ENCODE measurements at regions not wholly inside any gene's neighbourhood (a gene's known extent, or its start where the extent isn't known, plus 50 kb on each side); places are given as distances from the start of the nearest gene placed in this dataset.
A peak's percentile ranks its signal among the peaks of the same experiment; 100 is the strongest.
"Not testable (repeated sequence)": the region's sequence is repeated elsewhere in the genome, so short reads cannot be mapped to it uniquely, and the experiment has no call there.

DNA sequence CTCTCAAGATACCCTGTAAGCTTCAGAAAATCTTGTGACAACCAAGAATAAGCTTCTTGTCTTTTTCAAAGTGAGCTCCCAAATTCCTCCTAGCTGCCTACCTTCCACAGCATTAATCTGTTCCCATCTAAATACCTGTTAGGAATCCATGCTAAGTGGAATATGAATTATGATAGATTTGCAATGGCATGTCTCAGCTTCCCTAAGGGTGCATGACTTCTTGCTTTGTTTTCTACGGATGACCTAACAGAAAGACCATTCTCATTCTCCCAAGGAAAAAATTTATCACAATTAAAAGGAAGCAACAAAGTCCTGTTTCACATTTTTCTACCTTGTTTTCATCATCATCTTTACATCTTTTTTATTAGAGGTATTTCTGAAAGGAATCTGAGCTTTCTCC is 532.7 kb downstream of the GRXCR1 start:
- no peak for DNase-seq (ENCODE audit: low read depth in 2 of 2)

DNA sequence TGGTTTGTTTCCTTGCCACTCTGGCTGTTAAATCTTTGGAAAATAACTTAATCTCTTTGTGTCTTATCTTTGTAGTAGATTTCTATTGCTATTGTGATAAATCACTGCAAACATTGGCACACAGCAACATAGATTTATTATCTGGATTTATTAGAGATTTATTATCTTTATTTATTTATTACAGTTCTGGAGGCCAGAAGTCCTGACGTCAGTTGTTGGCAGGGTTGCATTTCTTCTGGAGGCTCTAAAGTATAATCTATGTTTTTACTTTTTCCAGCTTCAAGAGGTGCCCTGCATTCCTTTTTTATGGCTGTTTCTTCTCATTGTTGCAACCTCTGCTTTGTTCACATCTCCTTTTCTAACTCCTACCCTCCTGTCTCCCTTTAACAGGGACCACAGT is 542.8 kb downstream of the GRXCR1 start:
- no peak for DNase-seq (ENCODE audit: low read depth in 2 of 2)

DNA sequence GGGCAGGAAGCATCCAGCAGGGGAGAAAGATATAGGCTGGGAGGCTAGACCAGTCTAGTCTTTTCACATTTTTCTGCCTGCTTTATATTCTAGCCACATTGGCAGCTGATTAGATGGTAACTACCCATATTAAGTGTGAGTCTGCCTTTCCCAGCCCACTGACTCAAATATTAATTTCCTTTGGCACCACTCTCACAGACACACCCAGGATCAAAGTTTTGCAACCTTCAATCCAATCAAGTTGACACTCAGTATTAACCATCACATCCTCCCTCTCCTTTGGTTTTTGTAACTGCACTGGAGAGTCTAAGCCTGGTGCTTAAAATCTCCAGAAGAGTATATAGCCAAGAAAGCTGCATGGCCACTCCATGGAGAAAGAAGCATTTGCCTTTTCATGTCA is 560.4 kb downstream of the GRXCR1 start:
- DNase-seq (ENCODE audit: low read depth in 2 of 2) = no peak

DNA sequence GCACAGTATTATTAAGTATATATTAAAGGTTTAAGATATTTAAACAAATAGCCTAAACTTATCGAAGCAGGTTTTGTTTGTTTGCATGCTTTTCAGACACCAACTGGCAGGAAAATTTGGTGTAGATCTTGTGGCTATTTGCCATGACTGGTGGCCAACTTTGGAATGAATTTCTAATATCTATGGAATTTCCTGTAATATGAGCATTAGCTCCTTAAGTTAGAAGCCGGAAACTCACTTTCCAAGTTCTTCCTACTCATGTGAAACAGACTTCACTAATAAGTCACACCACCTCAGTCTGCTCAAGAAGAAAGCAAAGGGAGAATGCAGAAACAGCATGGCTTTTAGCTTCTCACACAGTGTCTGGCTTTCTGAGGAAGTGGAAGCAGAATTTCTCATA is 563.9 kb downstream of the GRXCR1 start:
- DNase-seq (ENCODE audit: low read depth in 2 of 2) = peak in 1 of 2 donors; percentile 90

DNA sequence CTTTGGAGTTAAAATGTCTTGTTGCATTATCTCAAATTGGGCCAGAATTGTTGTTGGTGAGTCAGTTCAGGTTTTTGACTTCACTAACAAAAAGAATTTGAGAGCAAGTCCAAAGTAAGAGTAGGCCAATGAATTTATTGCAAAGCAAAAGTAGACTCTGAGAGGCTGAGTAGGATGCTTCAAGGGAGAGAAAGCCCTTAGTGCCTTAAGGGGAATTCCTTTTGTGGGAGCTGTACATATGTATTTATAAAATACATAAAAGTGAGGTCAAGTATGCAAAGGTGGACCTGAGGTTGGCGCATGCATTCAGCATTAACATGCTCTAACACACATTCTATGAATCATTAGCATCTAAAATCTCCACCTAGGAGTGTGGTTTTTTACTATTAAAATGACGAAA is 565.4 kb downstream of the GRXCR1 start:
- DNase-seq (ENCODE audit: low read depth in 2 of 2) = no peak

DNA sequence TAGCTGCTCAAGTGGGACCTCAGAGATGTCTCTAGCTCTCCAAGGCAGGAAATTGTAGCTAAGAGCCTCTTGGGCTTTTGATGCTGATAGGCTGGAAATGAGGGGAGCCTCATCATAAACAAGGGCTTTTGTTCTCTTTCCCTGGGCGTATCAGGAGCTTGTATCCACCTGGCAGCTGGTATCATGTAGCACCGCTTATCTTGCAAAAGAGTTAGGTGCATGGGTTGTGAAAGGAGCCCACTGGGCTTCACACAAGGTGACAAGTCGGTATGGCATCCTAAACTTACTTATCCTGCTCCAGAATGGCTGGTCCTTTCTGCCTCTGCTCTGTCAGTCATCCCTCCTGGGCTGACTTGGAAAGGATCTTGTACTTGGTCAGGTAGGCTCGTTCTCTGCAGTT is 565.8 kb downstream of the GRXCR1 start:
- no peak for DNase-seq (ENCODE audit: low read depth in 2 of 2)

DNA sequence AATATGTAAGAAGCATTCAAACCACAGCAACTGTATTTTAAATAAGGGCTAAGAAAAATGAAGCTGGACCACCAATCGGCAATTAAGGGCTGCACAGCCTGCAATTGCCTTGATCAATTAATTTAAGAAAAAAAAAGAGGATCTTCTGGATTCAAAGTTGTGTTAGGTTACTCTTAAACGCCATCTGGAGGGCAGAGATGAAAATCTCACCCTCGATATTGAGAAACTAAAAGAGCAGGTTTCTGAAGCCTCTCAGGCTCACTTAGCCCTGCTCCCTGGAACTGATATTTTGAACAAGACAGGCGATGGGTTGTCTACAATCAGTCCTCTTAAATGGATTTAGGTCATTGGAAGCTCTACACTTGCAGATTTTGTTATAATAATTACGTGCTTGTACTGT is 579.4 kb downstream of the GRXCR1 start:
- no peak for DNase-seq (ENCODE audit: low read depth in 2 of 2)

DNA sequence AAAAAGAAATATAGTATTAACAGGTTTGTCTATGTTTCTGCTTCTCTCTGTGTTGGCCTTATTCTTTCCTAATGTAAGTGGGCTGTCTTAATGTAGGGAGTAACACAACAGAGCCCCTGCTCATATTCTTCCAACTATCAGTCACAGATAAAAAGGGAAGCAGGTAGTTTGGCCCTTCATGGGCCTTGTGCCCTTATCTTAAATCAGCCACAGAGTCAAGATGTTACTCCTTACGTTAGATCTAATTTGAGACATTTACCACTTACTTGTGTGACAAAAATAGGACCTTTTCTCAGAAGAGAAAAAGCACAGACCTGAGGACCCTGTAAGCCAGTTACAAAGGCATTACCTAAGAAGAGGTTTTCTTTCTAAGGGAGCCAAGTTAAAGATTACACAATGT is 589.0 kb downstream of the GRXCR1 start:
- DNase-seq (ENCODE audit: low read depth in 2 of 2) = no peak

DNA sequence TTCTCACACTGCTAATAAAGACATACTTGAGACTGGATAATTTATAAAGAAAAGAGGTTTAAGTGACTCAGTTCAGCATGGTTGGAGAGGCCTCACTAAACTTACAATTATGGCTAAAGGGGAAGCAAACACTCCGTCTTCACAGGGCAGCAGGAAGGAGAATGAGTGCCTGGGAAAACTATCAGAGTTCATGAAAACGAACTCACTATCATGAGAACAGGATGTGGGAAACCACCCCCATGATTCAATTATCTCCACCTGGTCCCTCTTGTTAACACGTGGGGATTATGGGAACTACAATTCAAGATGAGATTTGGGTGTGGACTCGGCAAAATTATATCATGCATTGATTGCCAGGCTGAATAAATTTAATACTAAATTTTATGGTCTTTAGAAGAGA is 592.7 kb downstream of the GRXCR1 start:
- DNase-seq (ENCODE audit: low read depth in 2 of 2) = no peak

DNA sequence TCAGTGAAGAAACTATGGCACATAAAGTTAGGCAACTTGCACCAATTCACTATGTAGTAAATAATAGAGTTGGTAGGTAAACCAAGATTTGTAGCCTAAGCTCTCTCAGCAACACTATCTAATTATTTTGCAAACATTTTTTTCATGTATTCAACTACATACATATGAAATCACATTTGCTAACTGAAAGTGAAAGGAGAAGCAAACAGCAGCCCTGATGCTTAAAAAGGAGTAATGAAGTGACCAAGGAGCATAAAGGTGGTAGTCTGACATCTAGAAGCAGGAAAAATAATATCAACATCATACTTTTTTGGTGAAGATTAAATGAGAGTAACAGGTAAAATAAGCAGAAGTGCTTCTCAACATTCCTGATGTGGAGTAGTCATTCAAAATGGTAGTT is 603.7 kb downstream of the GRXCR1 start:
- peak in 1 of 2 donors; percentile 11 for DNase-seq (ENCODE audit: low read depth in 2 of 2)

DNA sequence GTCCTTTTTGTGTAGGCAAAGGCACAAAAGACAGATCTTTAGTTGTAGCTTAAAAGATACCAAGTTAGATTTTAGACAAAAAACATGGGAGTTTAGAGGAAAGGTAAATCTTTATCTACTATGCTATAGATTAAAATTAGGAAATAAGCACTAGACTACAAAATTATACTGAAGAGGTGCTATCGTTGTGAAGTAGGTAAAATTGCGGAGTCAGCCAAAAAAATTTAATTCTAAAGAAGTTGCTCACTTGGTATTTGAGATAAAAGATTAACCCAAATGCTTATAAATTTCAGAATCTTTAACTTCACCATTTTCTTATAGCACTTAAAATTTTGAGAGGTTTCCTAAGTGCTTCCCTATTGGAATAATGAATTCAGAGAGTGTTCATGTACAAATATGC is 604.1 kb downstream of the GRXCR1 start:
- no peak for DNase-seq (ENCODE audit: low read depth in 2 of 2)

DNA sequence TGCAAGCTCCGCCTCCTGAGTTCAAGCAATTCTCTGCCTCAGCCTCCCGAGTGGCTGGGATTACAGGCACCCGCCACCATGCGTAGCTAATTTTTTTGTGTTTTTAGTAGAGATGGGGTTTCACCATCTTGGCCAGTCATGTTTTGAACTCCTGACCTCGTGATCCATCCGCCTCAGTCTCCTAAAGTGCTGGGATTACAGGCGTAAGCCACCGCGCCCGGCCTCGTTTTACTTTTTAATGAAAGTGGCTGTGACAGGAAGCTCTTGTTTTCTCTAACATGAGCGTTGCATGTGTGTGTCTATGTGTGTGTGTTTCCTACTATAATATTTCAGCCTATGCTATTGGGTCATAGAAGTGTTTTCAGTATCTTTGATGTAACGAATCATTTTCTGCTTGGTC is 613.3 kb downstream of the GRXCR1 start:
- not testable (repeated sequence) for DNase-seq (ENCODE audit: low read depth in 2 of 2)

DNA sequence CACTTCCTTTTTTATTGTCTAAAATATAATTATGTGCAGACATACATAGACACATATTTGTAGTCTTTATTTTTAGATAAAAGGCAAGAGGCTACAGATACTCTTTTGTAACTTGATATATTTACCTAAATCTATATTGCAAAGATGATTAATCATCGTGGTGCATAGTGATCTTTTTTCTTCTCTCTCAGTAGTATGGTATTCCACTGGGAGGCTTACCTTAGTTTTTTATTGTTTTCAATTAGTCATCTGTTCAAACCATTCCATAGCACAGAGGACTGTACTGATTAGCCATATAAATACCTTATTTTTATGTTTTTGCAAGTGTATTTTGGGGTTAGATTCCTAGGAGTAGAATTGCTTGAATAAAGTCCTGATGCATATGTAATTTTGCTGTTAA is 619.7 kb downstream of the GRXCR1 start:
- no peak for DNase-seq (ENCODE audit: low read depth in 2 of 2)

DNA sequence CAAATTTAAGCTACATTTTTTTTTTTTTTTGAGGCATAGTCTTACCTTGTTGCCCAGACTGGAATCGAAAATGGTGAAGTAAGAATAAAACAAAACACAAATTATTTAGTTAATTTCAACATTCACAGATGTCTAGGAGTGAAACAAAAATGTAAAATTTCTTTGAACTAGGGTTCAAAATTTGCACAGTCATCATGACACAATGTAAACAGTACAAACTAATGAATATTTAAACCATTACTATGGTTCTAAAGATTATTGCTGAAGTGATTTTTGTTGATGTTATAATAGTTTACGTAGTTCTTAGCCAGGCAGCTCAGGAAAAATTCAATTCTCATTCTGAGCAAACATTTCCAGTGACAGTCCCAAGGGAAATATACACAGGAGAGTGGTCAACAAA is 633.1 kb downstream of the GRXCR1 start:
- no peak for DNase-seq (ENCODE audit: low read depth in 2 of 2)

DNA sequence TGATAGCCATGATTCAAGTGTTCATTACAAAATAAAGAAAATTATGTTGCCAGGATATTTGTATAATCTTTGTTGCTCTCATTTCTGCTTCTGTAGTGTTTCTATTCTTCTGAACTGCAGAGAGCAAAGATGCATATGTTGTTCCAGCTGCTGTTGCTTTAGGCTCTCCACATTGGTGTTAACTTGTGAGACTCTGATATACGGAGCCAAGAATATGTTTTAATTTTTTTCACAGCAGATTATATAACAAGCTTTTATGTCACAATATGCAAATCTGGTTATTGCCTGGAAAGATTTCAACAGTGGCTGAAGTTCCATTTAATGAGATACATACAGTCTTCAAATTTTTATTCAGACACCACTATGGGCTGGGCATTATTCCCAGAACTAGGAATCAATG is 655.0 kb downstream of the GRXCR1 start:
- no peak for DNase-seq (ENCODE audit: low read depth in 2 of 2)

DNA sequence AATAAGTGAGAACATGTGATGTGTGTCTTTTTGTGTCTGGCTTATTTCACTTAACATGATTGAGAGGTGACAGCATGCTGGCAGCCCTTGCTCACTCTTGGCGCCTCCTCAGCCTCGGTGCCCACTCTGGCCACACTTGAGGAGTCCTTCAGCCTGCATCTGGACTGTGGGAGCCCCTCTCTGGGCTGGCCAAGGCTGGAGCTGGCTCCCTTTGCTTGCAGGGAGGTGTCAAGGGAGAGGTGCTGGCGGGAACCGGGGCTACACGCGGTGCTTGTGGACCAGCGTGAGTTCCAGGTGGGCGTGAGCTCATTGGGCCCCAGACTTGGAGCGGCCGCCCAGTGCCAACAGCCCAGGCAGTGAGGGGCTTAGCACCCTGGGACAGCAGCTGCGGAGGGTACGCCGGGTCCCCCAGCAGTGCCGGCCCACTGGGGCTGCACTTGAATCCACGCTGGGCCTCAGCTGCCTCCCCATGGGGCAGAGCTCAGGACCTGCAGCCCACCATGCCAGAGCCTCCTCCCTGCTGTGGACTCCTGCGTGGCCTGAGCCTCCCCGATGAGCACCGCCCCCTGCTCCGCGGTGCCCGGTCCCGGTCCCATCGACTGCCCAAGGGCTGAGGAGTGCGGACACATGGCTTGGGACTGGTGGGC is 658.6 kb downstream of the GRXCR1 start:
- DNase-seq (ENCODE audit: low read depth in 2 of 2) = no peak

DNA sequence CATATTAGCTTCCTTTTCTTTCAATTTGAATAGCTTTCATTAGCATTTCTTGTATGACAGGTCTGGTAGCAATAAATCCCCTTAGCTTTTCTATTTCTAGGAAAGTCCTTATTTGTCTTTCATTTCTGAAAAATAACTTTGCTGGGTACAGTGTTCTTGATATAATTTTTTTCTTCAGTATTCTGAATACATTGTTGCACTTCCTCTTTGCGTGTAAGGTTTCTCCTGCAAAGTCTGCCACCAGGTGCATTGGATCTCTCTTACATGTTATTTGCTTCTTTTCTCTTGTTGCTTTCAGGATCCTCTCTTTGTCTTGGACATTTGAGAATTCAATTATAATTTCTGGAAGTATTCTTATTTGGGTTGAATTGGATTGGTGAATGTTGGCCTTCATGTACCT is 663.7 kb downstream of the GRXCR1 start:
- DNase-seq (ENCODE audit: low read depth in 2 of 2) = no peak

DNA sequence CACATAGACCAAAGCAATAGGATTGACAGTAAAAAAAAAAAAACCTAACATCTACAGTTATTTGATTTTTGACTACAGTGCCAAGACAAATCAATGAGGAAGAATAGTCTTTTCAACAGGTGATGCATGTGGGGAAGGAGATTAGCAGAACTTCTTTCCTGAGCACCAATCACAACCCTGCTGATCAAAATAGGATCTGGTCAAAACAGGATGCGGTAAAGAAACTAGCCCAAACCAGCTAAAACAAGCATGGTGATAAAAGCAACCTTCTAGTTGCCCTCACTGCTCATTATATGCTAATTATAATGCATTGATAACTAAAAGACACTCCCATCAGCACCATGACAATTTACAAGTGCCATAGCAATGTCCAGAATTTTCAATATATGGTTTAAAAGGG is 667.5 kb downstream of the GRXCR1 start:
- DNase-seq (ENCODE audit: low read depth in 2 of 2) = no peak

DNA sequence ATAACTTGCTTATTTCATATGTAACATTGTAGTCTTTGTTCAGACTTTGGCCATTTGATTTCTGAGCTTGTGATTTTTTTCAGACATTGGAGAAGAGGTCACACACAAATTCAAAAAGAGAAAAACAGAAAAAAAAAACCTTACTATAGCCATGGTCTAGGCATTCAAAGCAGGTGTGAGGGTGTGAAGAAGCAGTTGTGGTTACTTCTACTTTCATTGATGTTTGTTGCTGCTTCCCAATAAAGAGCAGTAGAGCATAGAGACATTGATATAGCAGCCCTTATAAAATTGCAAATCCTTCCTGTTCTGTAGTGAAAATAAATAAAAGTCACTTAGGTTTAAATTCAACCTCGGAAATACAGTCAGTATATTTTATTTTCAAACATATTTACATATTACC is 671.6 kb downstream of the GRXCR1 start:
- no peak for DNase-seq (ENCODE audit: low read depth in 2 of 2)

DNA sequence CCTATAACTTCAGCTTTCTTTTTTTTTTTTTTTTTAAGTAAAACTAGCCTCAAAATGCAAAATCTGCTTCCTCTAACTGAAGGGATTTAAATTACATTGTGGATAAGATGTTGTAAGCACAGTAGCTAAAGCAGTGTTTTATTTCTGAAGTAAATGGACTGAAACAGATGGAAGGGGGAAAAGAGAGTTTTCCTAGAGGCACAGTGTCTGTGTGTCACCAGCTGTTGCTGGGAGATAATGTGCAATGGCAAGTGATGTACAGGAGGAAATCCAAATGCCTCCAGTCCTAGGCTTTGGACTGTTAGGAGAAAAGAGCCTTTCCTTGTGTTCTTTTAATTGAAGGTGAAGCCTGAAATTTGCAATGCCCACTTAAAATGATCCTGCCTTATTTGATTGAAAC is 672.1 kb downstream of the GRXCR1 start:
- no peak for DNase-seq (ENCODE audit: low read depth in 2 of 2)

DNA sequence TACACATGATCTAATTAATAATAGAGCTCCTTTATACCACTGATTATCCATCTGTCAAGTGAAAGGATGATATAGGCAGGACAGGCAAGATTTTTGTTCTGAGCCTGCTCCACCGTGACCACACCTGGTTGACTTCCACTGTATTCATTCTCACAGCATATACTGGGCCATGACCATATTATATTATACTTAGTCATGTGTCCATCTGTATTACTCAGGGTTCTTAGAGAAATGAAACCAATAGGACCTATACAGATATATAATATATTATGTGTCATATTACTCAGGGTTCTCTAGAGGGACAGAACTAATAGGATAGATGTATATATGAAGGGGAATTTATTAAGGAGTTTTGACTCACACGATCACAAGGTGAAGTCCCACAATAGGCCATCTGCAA is 675.1 kb downstream of the GRXCR1 start:
- DNase-seq (ENCODE audit: low read depth in 2 of 2) = no peak

DNA sequence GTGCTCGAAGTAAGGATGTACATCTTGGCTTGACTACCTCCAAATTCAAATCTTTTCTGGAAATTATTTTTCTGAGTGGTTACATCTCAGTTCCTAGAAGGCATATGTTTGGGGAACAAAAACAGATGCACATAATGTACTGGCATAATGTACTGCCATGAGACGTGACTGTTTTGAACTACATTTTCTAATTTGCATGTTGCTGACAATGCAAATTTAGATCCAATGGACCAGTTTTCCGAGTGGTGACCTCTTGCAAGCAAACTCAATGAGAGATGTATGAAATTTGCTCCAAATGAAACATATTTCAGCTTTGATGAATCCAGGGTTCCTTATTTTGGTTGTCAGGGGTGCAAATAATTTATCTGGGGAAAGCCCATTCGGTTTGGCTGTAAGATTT is 694.3 kb downstream of the GRXCR1 start:
- no peak for DNase-seq (ENCODE audit: low read depth in 2 of 2)

DNA sequence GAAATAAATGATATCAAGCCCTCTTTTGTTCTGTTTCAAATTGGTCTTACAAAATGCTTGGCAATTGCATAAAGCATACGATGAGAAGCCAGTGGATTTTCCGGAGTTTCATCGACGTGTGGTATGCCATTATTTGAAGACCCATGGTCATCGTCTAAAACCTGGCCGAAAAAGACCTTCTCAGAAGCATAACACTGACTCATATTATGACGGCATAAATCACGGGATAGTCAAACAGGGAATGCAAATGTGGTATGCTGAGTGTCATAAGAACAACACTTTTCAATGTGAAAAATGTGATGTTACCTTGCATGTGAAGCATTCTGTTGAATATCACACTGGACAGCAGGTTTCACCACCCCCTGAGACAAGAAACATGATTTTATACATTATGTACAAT is 695.2 kb downstream of the GRXCR1 start:
- DNase-seq (ENCODE audit: low read depth in 2 of 2) = no peak

DNA sequence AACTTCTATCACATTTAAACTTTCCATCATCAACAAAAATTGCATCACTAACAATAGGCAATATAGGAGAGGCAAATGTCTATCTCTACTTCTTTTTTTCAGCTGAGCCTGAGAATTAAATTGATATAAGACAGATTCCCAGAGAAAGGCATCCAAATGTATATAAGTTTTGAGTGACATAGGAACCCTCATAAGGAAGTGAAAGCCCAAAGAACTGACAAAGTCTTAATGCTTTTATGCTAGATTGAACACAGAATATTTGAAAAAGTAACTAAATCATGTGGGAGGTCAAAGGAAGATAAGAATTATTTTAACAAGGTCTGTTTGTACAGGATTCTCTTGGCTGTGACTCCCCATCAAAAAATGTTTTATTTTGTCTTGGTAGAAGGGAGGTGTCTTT is 714.9 kb downstream of the GRXCR1 start:
- no peak for DNase-seq (ENCODE audit: low read depth in 2 of 2)

Measured in lung microvascular endothelial cell (primary cell).